Heart right ventricle (tissue), 16 donors: ENCODE measurements at regions not wholly inside any gene's neighbourhood (a gene's known extent, or its start where the extent isn't known, plus 50 kb on each side); places are given as distances from the start of the nearest gene placed in this dataset.

Source experiments
- ATAC-seq, 8 donors: fragments of 200-7000 bp; cut with Tn5 transposase; one replicate each; pipeline ENCODE4 v1.9.1; 2020; ENCODE audit warnings: mild to moderate bottlenecking in 8 of 8, moderate library complexity in 8 of 8, moderate number of reproducible peaks in 1 of 8
- DNase-seq, 2 donors: peaks; one replicate each; pipeline ENCODE4 v3.0.0-alpha.2; 2020
- H3K27ac ChIP-seq, 10 donors: fragments of 200-600 bp; sonication (generic) in 2 of 10; one replicate each; pipeline versions ENCODE4 v1.5.0 to v1.8.0; 2020 to 2022; ENCODE audit warnings: mild to moderate bottlenecking in 3 of 10
- H3K27me3 ChIP-seq, 7 donors: fragments of 200-600 bp; one replicate each; pipeline ENCODE4 v1.8.0; 2021 to 2022; ENCODE audit warnings: mild to moderate bottlenecking in 2 of 7
- H3K36me3 ChIP-seq, 9 donors: fragments of 200-600 bp; sonication (generic) in 1 of 9; one replicate each; pipeline versions ENCODE4 v1.5.0 to v1.8.0; 2020 to 2022; ENCODE audit warnings: mild to moderate bottlenecking in 2 of 9
- H3K4me1 ChIP-seq, 9 donors: fragments of 200-600 bp; sonication (generic) in 1 of 9; one replicate each; pipeline versions ENCODE4 v1.5.0 to v1.8.0; 2020 to 2022; ENCODE audit warnings: mild to moderate bottlenecking in 4 of 9
- H3K4me3 ChIP-seq, 10 donors: fragments of 200-600 bp; sonication (generic) in 2 of 10; one replicate each; pipeline versions ENCODE4 v1.5.0 to v1.8.0; 2020 to 2022; ENCODE audit warnings: mild to moderate bottlenecking in 7 of 10, moderate library complexity in 2 of 10
- H3K9me3 ChIP-seq, 11 donors: fragments of 200-600 bp in 10 of 11; sonication (generic) in 2 of 11; one replicate each; pipeline versions ENCODE4 v1.5.0 to v1.8.0; 2013 to 2022; ENCODE audit warnings: mild to moderate bottlenecking in 2 of 11, control low read depth in 1 of 11, moderate library complexity in 1 of 11
- WGBS, 2 donors: extraction: QIAGEN DNeasy Blood & Tissue Kit; methylation state at CpG; one replicate each; pipeline ENCODE4 v1.1.7; 2013; ENCODE audit warnings: inconsistent platforms in 1 of 2; 5-methylcytosine and 5-hydroxymethylcytosine counted together
- intact Hi-C, 10 donors: fragments of 100-400 bp; cut with DNase I; formaldehyde crosslinking; loops; one replicate each; pipeline versions ENCODE4 v1.11.1 to v1.14.2; 2022
- TF ChIP-seq, protein P1 (sequence below), 9 donors: fragments of 200-600 bp; sonication (generic) in 2 of 9; IDR thresholded peaks; one replicate each; pipeline versions ENCODE4 v1.5.0 to v1.8.0; 2021 to 2022; ENCODE audit warnings: antibody characterized with exemption in 9 of 9, mild to moderate bottlenecking in 5 of 9, moderate library complexity in 1 of 9
- donor health status: Arrhythmogenic right ventricular cardiomyopathy.
- donor health status: ischemic (EF 13 %, LVEDD 7.1; RV severe dilation, severe dysfunction).
- donor health status: healthy with polysubstance abuse.
- donor health status: DM: no; HTN: yes; CAD: no.
- donor health status: DM: no; HTN: no; CAD: no.
- donor health status: ischemic (EF 25% LVEDD 6.9; RV normal size, moderate dysfunction).
- donor health status: ischemic (EF 25% LVEDD 5.7; RV mildly dilated, moderate dysfunction).
- donor health status: healthy.
- donor health status: DM: yes; HTN: yes; CAD: no.
- donor health status: Ischemic cardiomyopathy.
- donor health status: ischemic (EF 35%, LVEDD 5.7; RV mildly dilated, moderate dysfunction).
- donor health status: nonischemic (EF 11% LVEDD 7.7; RV severe dilation, severe dysfunction).
- donor health status: DM: yes; HTN: yes; CAD: no.
- donor health status: PGD.
- donor health status: ischemic (EF 29% LVEDD 5.4; RV normal size, mild dysfunction).
- donor health status: nonischemic (EF 23%, LVEDD 6.1; RV moderate dilation, normal function).

DNA sequence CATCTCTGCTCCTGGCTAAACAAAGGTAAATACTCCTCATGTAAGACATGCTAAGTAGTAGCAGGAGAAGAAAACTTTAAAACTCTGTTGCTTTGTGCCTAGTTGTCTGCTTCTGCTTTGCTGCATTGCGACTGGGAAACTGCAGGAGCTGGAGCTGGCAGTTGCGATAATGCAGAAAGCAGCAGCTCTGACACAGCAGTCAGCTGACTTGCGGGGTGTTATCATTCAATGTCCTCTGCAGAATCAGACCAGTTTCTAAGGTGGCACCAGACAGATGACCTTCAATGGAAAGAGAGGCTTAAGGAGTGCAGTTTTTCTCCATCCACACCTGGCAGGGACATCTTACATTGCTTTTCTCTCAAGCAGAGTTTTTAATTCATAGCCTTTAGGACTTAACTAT, 69.9 kb upstream of the SOX4 start:
- no peak for DNase-seq
- Histone ChIP-seq H3K36me3 (no peaks in the 10 kb centered on the region), H3K9me3 (no peaks in the 10 kb centered on the region), H3K4me3 (no peak overlapping the region), H3K27me3 (no peaks in the 10 kb centered on the region), H3K27ac (no peak overlapping the region), H3K4me1 (peaks cover 0 to 4% (median 0%) of the 10 kb centered on the region in 9 donors)
- ATAC-seq: peak in 1 of 8 donors; percentile 65
- TF ChIP-seq, protein P1, sequence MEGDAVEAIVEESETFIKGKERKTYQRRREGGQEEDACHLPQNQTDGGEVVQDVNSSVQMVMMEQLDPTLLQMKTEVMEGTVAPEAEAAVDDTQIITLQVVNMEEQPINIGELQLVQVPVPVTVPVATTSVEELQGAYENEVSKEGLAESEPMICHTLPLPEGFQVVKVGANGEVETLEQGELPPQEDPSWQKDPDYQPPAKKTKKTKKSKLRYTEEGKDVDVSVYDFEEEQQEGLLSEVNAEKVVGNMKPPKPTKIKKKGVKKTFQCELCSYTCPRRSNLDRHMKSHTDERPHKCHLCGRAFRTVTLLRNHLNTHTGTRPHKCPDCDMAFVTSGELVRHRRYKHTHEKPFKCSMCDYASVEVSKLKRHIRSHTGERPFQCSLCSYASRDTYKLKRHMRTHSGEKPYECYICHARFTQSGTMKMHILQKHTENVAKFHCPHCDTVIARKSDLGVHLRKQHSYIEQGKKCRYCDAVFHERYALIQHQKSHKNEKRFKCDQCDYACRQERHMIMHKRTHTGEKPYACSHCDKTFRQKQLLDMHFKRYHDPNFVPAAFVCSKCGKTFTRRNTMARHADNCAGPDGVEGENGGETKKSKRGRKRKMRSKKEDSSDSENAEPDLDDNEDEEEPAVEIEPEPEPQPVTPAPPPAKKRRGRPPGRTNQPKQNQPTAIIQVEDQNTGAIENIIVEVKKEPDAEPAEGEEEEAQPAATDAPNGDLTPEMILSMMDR (IDR thresholded peaks at IDR 0.05): no peak
- 25 to 53% methylated on average over 3 of the region's 3 CpGs for WGBS, 2 donors
- intact Hi-C loops: no loop called here

DNA sequence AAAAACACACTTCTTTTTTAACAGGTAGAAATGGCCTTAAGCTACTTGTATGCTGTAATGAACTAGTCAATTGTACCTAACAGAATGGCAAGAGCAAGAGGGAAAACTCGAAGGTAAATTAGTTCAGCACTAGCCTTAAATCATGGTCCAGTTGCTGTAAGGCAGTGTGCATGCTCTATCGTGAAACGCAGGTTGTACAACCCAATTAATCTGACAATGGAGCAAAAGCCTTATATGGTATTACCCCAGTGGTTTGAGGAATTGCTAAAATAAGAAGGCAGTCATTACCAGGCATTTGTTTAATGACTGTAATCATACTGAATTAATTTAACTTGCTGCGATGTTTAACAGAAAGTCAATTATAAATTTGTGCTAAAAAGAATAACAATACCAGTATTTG, 69.3 kb upstream of the SOX4 start:
- Histone ChIP-seq H3K4me3 (no peak overlapping the region), H3K4me1 (peaks cover 0 to 4% (median 0%) of the 10 kb centered on the region in 9 donors), H3K36me3 (no peaks in the 10 kb centered on the region), H3K9me3 (no peaks in the 10 kb centered on the region), H3K27me3 (no peaks in the 10 kb centered on the region), H3K27ac (no peak overlapping the region)
- TF ChIP-seq, protein P1 (IDR thresholded peaks at IDR 0.05): no peak
- intact Hi-C loops: no loop called here
- ATAC-seq (no peak), DNase-seq (no peak)
- 80 to 81% methylated on average over 4 of the region's 4 CpGs for WGBS, 2 donors

DNA sequence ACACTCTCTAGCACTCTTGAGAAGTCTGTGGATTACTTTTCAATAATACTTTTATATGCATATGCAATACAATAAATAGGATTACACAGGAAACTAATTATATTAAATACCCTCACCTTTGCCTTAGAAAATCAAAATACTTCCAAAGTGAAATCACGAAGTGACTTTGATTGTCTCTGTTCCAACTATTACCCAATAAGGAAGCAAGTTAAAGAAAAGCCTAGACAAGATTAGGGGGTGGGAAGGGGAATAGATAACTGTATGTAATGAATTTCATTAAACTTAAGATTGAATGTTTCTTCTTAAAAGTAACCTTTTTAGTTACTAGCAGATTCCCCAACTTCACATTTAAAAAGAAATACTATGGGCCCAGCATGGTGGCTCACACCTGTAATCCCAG, 66.6 kb upstream of the SOX4 start:
- H3K9me3 ChIP-seq: no peaks in the 10 kb centered on the region
- ATAC-seq: no peak
- TF ChIP-seq, protein P1 (IDR thresholded peaks at IDR 0.05): no peak
- no peaks in the 10 kb centered on the region for H3K36me3 ChIP-seq
- DNase-seq: no peak
- H3K4me3 ChIP-seq: no peak overlapping the region
- intact Hi-C loops: no loop called here
- 0 to 37% methylated on average over 1 of the region's 1 CpG for WGBS, 2 donors
- peaks cover 0 to 4% (median 0%) of the 10 kb centered on the region in 9 donors for H3K4me1 ChIP-seq
- no peaks in the 10 kb centered on the region for H3K27me3 ChIP-seq
- no peak overlapping the region for H3K27ac ChIP-seq

DNA sequence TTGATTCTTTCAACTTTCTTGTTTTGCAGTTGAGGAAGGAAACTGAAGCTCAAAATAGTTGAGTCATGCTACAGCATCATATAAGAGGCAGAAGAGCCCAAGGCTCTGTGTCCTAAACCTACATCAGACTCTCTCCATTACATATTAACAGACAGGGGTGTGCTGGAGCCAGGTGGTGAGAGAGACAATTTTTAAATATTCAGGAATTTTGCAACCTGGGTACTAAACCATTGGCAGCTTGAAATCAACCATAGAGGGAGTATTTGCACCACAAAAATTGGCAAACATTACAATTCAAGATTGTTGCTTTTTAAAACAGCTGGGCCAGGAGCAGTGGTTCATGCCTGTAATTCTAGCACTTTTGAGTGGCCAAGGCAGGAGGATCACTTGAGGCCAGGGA, 65.8 kb upstream of the SOX4 start:
- no peaks in the 10 kb centered on the region for H3K9me3 ChIP-seq
- TF ChIP-seq, protein P1 (IDR thresholded peaks at IDR 0.05): peak in 3 of 9 donors; percentile 13 to 34 (median 27)
- no peaks in the 10 kb centered on the region for H3K36me3 ChIP-seq
- H3K4me3 ChIP-seq: no peak overlapping the region
- H3K4me1 ChIP-seq: peaks cover 0 to 4% (median 0%) of the 10 kb centered on the region in 9 donors
- no peak for ATAC-seq
- no peak overlapping the region for H3K27ac ChIP-seq
- DNase-seq: no peak
- intact Hi-C loops: no loop called here
- no peaks in the 10 kb centered on the region for H3K27me3 ChIP-seq

DNA sequence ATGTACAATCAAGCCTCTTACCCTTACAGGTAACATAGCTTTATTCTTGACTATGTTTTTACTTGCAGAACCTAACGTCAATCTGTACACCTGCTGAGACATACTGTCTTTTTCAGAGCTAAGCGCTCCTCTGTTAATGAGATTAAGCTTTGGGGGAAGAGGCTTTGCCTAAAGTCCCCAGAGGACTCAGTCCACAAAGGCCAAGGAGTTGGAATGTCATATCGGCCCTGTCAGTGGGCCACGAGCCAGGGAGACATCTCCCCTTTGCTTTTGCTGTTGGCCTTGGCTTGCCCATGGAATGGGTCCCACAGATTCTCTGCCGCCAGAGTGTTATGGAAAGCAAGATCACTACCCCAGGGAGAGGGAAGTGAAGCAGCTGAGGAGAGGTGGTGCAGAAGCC, 64.1 kb upstream of the SOX4 start:
- H3K27ac ChIP-seq: no peak overlapping the region
- H3K4me1 ChIP-seq: no peaks in the 10 kb centered on the region
- H3K9me3 ChIP-seq: no peaks in the 10 kb centered on the region
- no peak overlapping the region for H3K4me3 ChIP-seq
- no peaks in the 10 kb centered on the region for H3K27me3 ChIP-seq
- 73 to 82% methylated on average over 5 of the region's 5 CpGs for WGBS, 2 donors
- no peak for ATAC-seq
- TF ChIP-seq, protein P1 (IDR thresholded peaks at IDR 0.05): no peak
- no peaks in the 10 kb centered on the region for H3K36me3 ChIP-seq
- no peak for DNase-seq
- intact Hi-C loops: no loop called here
